ENCODE measurements at regions not wholly inside any gene's neighbourhood (a gene's known extent, or its start where the extent isn't known, plus 50 kb on each side); places are given as distances from the start of the nearest gene placed in this dataset.
A peak's percentile ranks its signal among the peaks of the same experiment; 100 is the strongest.
"Not testable (repeated sequence)": the region's sequence is repeated elsewhere in the genome, so short reads cannot be mapped to it uniquely, and the experiment has no call there.

DNA sequence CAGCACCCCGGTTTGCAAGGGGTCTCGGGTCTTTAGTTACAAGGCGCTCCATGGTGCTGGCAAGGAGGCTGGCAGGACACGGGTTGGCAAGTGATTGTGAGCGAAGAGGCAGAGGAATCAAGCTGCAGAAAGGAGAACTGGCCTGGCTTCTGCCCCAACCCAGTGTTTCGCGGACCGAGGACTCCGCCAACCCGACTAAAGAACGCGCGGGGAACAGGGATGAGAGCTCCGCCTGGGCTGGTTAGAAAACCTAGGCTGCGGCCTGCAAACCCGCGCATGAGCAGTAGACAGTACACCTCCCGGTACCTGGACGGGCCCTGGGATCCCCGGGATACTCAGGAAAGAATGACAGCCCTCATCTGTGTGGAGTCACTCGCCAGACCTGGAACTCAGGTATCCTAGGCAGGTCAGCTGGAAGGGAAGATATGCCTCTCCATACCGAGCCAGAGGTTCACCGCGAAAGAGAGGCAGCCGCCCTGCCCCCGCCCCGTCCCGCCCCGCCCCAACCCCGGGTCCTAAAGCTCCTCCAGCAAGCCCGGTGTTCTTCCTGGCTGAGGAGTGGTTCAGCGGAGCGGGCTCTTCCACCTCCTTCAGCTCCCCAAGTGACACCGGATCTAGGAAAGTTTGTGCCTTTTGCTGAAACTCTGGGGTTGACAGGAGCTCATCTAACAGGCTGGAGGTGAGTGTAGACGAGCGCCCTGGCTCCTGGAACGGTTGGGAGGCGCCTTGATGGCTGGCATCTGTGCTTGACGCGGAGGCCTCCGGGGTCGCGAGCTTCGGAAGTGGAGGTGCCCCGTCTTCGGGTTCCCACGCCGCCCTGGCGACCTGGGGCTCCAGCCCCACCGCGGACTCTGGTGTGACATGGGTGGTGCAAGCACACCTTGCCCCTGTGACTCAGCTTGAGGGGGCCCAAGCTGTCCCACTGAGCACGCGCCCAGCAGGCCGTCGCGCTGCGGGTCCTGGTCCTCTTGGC lies 1847.3 kb upstream of the DEFB115 start:
- DNase-seq (ENCODE audit: extremely low read depth in 1 of 11, low read depth in 9 of 11, low spot score in 4 of 11): no peak

- no peak for DNase-seq (ENCODE audit: extremely low read depth in 1 of 11, low read depth in 9 of 11, low spot score in 4 of 11)
Measured at GRCh38 chr20:29410806-29411457, 1846.5 kb upstream of the DEFB115 start.

GRCh38 chr20:29411458-29411820 lies 1846.0 kb upstream of the DEFB115 start:
- not testable (repeated sequence) for DNase-seq (ENCODE audit: extremely low read depth in 1 of 11, low read depth in 9 of 11, low spot score in 4 of 11)

DNA sequence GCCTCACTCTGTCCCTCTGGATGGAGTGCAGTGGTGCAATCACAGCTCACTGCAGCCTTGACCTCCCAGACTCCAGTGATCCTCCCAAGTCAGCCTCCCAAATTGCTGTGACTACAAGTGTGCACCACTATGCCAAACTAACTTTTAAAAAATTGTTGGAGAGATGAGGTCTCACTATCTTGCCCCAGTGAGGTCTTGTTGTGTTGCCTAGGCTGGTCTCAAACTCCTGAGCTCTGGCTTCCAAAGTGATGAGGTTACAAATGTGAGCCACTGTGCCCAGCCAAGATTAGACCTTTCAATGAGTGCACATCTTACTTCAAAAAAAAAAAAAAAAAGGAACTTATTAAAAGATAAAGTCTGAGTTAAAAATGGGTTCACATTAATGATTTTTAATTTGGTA lies 1838.1 kb upstream of the DEFB115 start:
- DNase-seq (ENCODE audit: extremely low read depth in 1 of 11, low read depth in 9 of 11, low spot score in 4 of 11): no peak

- DNase-seq (ENCODE audit: extremely low read depth in 1 of 11, low read depth in 9 of 11, low spot score in 4 of 11): no peak
Measured at GRCh38 chr20:29427201-29428060, 1830.0 kb upstream of the DEFB115 start.

GRCh38 chr20:29430531-29430930 lies 1826.9 kb upstream of the DEFB115 start:
- DNase-seq (ENCODE audit: extremely low read depth in 1 of 11, low read depth in 9 of 11, low spot score in 4 of 11): no peak

DNA sequence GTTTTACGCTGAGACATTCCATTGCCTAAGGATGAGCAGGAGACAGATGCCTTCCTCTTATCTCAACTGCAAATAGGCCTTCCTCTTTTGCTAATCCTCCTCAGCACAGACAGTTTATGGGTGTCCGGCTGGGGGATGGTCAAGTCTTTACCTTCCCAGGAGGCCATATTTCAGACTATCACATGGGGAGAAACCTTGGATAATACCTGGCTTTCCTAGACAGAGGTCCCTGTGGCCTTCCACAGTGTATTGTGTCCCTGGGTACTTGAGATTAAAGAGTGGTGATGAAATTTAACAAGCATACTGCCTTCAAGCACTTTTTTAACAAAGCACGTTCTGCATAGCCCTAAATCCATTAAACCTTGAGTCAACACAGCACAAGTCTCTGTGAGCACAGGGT lies 1816.7 kb upstream of the DEFB115 start:
- DNase-seq (ENCODE audit: extremely low read depth in 1 of 11, low read depth in 9 of 11, low spot score in 4 of 11): not testable (repeated sequence)

GRCh38 chr20:29443206-29443781 lies 1814.2 kb upstream of the DEFB115 start:
- DNase-seq (ENCODE audit: extremely low read depth in 1 of 11, low read depth in 9 of 11, low spot score in 4 of 11): peak in 3 of 11 donors; percentile 2 to 8 (median 3)

- DNase-seq (ENCODE audit: extremely low read depth in 1 of 11, low read depth in 9 of 11, low spot score in 4 of 11): no peak
Measured at GRCh38 chr20:29443819-29444218, 1813.6 kb upstream of the DEFB115 start.

DNA sequence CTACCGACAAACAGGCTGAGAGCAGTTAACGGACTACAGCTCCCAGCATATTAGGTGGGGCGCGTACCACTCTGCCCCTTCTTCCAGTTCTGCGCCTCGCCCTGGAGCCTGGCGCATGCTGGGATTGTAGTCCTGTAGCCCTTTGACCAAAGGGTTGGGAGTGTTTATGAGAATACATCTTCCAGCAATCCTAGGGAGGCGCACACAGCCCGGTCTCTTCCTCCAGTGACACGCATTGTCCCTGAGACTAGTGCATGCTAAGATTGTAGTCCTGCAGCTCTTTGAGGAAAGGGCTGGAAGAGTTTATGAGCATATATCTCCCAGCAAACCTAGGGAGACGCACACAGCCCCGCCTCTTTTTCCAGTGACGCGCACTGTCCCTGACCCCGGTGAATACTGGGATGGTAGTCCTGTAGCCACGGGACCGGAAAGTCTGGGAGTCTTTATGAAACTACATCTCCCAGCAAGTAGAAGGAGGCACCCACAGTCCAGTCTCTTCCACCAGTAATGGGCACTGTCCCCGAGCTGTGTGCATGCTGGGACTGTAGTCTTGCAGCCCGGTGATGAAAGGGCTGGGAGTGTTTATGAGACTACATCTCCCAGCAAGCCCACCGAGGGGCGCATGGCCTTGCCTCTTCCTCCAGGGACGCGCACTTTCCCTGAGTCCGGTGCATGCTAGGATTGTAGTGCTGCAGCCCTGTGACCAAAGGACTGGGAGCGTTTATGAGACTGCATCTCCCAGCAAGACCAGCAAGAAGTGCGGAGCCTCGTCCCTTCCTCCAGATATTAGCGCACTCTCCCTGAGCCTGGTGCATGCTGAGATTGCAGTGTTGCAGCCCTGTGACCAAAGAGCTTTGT lies 1812.2 kb upstream of the DEFB115 start:
- peak in 5 of 11 donors; percentile 4 to 36 (median 18) for DNase-seq (ENCODE audit: extremely low read depth in 1 of 11, low read depth in 9 of 11, low spot score in 4 of 11)

GRCh38 chr20:29447517-29448484 lies 1809.7 kb upstream of the DEFB115 start:
- not testable (repeated sequence) for DNase-seq (ENCODE audit: extremely low read depth in 1 of 11, low read depth in 9 of 11, low spot score in 4 of 11)

DNA sequence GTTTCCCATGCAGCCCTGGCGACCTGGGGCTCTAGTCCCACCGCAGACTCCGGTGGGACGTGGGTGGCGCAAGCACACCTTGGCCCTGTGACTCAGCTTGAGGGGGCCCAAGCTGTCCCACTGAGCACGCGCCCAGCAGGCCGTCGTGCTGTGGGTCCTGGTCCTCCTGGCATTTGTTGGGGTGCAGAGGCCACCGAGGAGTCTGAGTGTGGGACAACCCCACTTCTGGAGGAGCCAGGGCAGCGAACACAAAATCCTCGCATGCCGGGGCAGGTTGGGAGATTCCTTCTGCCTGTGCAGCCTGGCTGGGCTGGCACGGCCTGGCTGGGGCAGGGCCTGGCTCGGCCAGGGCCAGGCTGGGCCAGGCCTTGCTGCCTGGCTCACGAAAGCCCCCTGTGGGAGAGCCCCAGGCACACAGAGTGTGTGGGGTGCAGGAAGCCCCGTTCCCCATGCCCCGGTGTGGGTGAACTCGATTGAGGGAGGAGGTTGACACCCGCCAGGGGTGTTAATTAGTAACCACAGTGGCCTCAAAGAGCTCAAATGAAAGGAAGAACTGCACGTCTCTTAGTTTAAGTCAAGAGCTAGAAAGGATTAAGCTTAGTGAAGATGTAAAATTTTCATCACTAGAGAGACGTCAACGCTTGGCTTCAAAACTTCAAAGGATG lies 1808.5 kb upstream of the DEFB115 start:
- no peak for DNase-seq (ENCODE audit: extremely low read depth in 1 of 11, low read depth in 9 of 11, low spot score in 4 of 11)

- DNase-seq (ENCODE audit: extremely low read depth in 1 of 11, low read depth in 9 of 11, low spot score in 4 of 11): no peak
Measured at GRCh38 chr20:29452186-29452585, 1805.3 kb upstream of the DEFB115 start.

DNA sequence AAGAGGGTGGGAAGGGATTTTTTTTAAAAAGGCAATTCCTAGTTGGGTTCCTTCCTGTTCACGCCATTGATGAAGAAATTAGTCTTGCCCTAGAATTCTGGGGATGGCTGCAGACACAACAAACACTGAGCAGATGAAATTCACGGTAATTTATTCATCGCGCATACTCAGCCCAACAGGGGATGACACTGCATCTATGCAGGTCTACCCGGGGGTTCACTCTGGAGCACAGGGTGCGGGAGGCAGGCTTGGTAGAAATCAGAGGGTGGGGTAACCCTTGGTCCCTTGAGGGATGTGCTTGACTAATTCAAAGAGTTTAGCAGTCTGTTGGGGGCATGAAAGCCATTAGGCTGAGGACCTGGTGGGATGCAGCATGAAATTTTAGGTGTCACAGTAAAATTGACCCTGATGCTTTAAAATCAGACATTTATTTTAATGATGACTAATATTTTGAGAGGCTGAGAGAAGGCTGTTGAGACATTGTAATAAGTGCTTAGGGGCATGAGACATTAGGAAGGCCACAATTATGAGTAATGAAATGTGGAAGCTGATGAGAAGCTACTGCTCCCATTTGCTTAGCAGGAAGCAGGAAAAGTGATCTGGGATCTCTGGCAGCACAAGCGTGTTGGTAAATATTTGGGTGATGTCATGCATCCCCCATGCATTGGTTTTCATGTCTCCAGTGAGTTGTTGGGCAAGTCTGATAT lies 1800.3 kb upstream of the DEFB115 start:
- not testable (repeated sequence) for DNase-seq (ENCODE audit: extremely low read depth in 1 of 11, low read depth in 9 of 11, low spot score in 4 of 11)

- no peak for DNase-seq (ENCODE audit: extremely low read depth in 1 of 11, low read depth in 9 of 11, low spot score in 4 of 11)
Measured at GRCh38 chr20:29472606-29473005, 1784.9 kb upstream of the DEFB115 start.

DNA sequence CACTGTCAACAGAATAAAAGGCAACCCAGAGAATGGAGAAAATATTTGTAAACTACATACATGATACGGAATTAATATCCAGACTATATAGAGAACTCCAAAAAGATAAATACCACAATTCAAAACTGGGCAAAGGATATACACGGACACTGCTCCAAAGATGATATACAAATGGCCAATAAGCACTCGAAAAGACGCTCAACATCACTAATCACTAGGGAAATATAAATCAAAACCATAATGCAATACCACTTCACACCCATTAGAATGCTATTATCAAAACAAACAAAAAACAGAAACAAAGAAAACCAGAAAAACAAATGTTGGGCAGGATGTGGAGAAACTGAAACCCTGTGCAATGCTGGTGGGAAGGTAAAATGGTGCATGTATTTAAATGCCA lies 1764.6 kb upstream of the DEFB115 start:
- not testable (repeated sequence) for DNase-seq (ENCODE audit: extremely low read depth in 1 of 11, low read depth in 9 of 11, low spot score in 4 of 11)

All from renal cortex interstitium (tissue), 11 donors.